Ascending aorta (tissue), 2 donors: ENCODE measurements at regions not wholly inside any gene's neighbourhood (a gene's known extent, or its start where the extent isn't known, plus 50 kb on each side); places are given as distances from the start of the nearest gene placed in this dataset.

ENCODE experiments used
- DNase-seq, 2 donors: peaks; one replicate each; pipeline ENCODE4 v3.0.0-alpha.2; 2019; ENCODE audit warnings: low spot score in 2 of 2
- H3K27ac ChIP-seq, 2 donors: fragments of 200-600 bp; sonication (generic); one replicate each; pipeline ENCODE4 v1.5.1; 2016 to 2017; ENCODE audit warnings: mild to moderate bottlenecking in 1 of 2
- H3K27me3 ChIP-seq: fragments of 200-600 bp; sonication (generic); one replicate; pipeline ENCODE4 v1.5.1; 2017
- H3K36me3 ChIP-seq, 2 donors: fragments of 200-600 bp; sonication (generic); one replicate each; pipeline ENCODE4 v1.5.1; 2016
- H3K4me1 ChIP-seq, 2 donors: fragments of 200-600 bp; sonication (generic); one replicate each; pipeline ENCODE4 v1.5.1; 2016 to 2017; ENCODE audit warnings: mild to moderate bottlenecking in 1 of 2
- H3K4me3 ChIP-seq, 2 donors: fragments of 200-600 bp; sonication (generic); one replicate each; pipeline ENCODE4 v1.5.1; 2016 to 2017; ENCODE audit warnings: mild to moderate bottlenecking in 1 of 2
- H3K9me3 ChIP-seq, 2 donors: fragments of 200-600 bp; sonication (generic); one replicate each; pipeline ENCODE4 v1.5.1; 2016
- CTCF ChIP-seq, 3 experiments: fragments of 200-600 bp in 2 of 3; fragments of 450-650 bp in 1 of 3; sonication (generic) in 2 of 3; IDR thresholded peaks; one replicate each; pipeline ENCODE4 v1.5.1; 2016 to 2019; ENCODE audit warnings: antibody characterized with exemption in 3 of 3, mild to moderate bottlenecking in 1 of 3, moderate library complexity in 1 of 3
- intact Hi-C: fragments of 100-400 bp; cut with DNase I; formaldehyde crosslinking; loops from one replicate; pipeline ENCODE4 v1.15.1; 2023

- Histone ChIP-seq H3K27ac (no peak overlapping the region), H3K9me3 (no peaks in the 10 kb centered on the region), H3K27me3 (no peaks in the 10 kb centered on the region), H3K36me3 (no peaks in the 10 kb centered on the region), H3K4me1 (no peaks in the 10 kb centered on the region), H3K4me3 (no peak overlapping the region)
- DNase-seq: no peak
- intact Hi-C loops: no loop called here
- TF ChIP-seq CTCF (IDR thresholded peaks at IDR 0.05): no peak
Observed at GRCh38 chr18:49673281-49673680, 111.4 kb downstream of the LIPG start.

GRCh38 chr18:49672853-49673252 is 111.0 kb downstream of the LIPG start:
- no peak for TF ChIP-seq CTCF (IDR thresholded peaks at IDR 0.05)
- Histone ChIP-seq H3K4me1 (no peaks in the 10 kb centered on the region), H3K4me3 (no peak overlapping the region), H3K36me3 (no peaks in the 10 kb centered on the region), H3K9me3 (no peaks in the 10 kb centered on the region), H3K27ac (no peak overlapping the region), H3K27me3 (no peaks in the 10 kb centered on the region)
- DNase-seq: no peak
- intact Hi-C loops: no loop called here

- TF ChIP-seq CTCF (IDR thresholded peaks at IDR 0.05): no peak
- H3K36me3 ChIP-seq: no peaks in the 10 kb centered on the region
- H3K9me3 ChIP-seq: no peaks in the 10 kb centered on the region
- no peak overlapping the region for H3K4me3 ChIP-seq
- intact Hi-C loops: no loop called here
- no peak overlapping the region for H3K27ac ChIP-seq
- no peaks in the 10 kb centered on the region for H3K27me3 ChIP-seq
- no peaks in the 10 kb centered on the region for H3K4me1 ChIP-seq
- no peak for DNase-seq
Observed at GRCh38 chr18:49669403-49669802, 107.5 kb downstream of the LIPG start.

GRCh38 chr18:49668574-49669275 is 106.9 kb downstream of the LIPG start:
- DNase-seq: no peak
- Histone ChIP-seq H3K4me1 (no peaks in the 10 kb centered on the region), H3K27ac (no peak overlapping the region), H3K4me3 (no peak overlapping the region), H3K9me3 (no peaks in the 10 kb centered on the region), H3K27me3 (no peaks in the 10 kb centered on the region), H3K36me3 (no peaks in the 10 kb centered on the region)
- no peak for TF ChIP-seq CTCF (IDR thresholded peaks at IDR 0.05)
- intact Hi-C loops: no loop called here

- H3K4me1 ChIP-seq: no peaks in the 10 kb centered on the region
- H3K27ac ChIP-seq: no peak overlapping the region
- intact Hi-C loops: no loop called here
- TF ChIP-seq CTCF (IDR thresholded peaks at IDR 0.05): no peak
- H3K27me3 ChIP-seq: no peaks in the 10 kb centered on the region
- DNase-seq: no peak
- H3K4me3 ChIP-seq: no peak overlapping the region
- H3K36me3 ChIP-seq: no peaks in the 10 kb centered on the region
- no peaks in the 10 kb centered on the region for H3K9me3 ChIP-seq
Observed at GRCh38 chr18:49667462-49667861, 105.6 kb downstream of the LIPG start.
